ENCODE measurements at regions not wholly inside any gene's neighbourhood (a gene's known extent, or its start where the extent isn't known, plus 50 kb on each side); places are given as distances from the start of the nearest gene placed in this dataset.

GRCh38 chr7:81590131-81590530, 179.7 kb downstream of the HGF start:
- no peak for DNase-seq (ENCODE audit: low spot score)
- H4K8ac ChIP-seq (ENCODE audit: low read depth, low read length): no peak overlapping the region
- H3K27ac ChIP-seq (replicated peaks; ENCODE audit: low read length): no peak overlapping the region
- no peak overlapping the region for H2BK15ac ChIP-seq (ENCODE audit: low read length)
- H3K4me1 ChIP-seq (ENCODE audit: control insufficient read depth in 2 of 2, insufficient read depth in 1 of 2, low read depth in 1 of 2, low read length in 2 of 2): peaks cover 0 to 7% of the 10 kb centered on the region in 2 donors
- no peak overlapping the region for H3K4ac ChIP-seq (ENCODE audit: low read length)
- peaks cover 0 to 4% of the 10 kb centered on the region in 2 donors for H3K9me3 ChIP-seq (replicated peaks in 1 of 2; ENCODE audit: control insufficient read depth in 2 of 2, insufficient read depth in 1 of 2, low read depth in 1 of 2, low read length in 2 of 2)
- H3K18ac ChIP-seq (ENCODE audit: low read length): no peak overlapping the region
- no peak overlapping the region for H3K4me3 ChIP-seq (ENCODE audit: low read length in 2 of 2)
- H3K14ac ChIP-seq (ENCODE audit: low read length): no peak overlapping the region
- no peak overlapping the region for H3K9ac ChIP-seq (ENCODE audit: low read depth, low read length, poor library complexity)
- no peak overlapping the region for H4K91ac ChIP-seq (ENCODE audit: low read depth, low read length, poor library complexity)
- peak overlapping the region; percentile 42 for H2AFZ ChIP-seq (ENCODE audit: low read length)
- no peak overlapping the region for H2BK12ac ChIP-seq (ENCODE audit: low read length)
- H2BK120ac ChIP-seq (ENCODE audit: low read depth, low read length): no peak overlapping the region
- WGBS, 2 donors (ENCODE audit: extremely low coverage in 2 of 2, insufficient read length in 2 of 2, insufficient replicate concordance in 1 of 2): no CpG with 5 or more reads among the region's 5 CpGs
- no peaks in the 10 kb centered on the region for H3K79me1 ChIP-seq (ENCODE audit: low read depth, low read length)
- H3K4me2 ChIP-seq (ENCODE audit: insufficient read depth, low read length, poor library complexity, severe bottlenecking): no peak overlapping the region
- H3K23ac ChIP-seq (ENCODE audit: low read depth, low read length, poor library complexity): no peak overlapping the region
- H3K36me3 ChIP-seq (replicated peaks in 1 of 2; ENCODE audit: control insufficient read depth in 2 of 2, insufficient read depth in 2 of 2, low read length in 2 of 2): no peaks in the 10 kb centered on the region
- no peak overlapping the region for H2BK5ac ChIP-seq (ENCODE audit: low read length)
- H3K27me3 ChIP-seq (ENCODE audit: control insufficient read depth in 3 of 3, insufficient read depth in 3 of 3, low read depth in 1 of 3, low read length in 3 of 3): no peaks in the 10 kb centered on the region
- H2AK5ac ChIP-seq (ENCODE audit: low read depth, low read length): no peak overlapping the region

- Histone ChIP-seq H3K18ac (ENCODE audit: low read length) (no peak overlapping the region), H3K23ac (ENCODE audit: low read depth, low read length, poor library complexity) (no peak overlapping the region), H3K36me3 (replicated peaks in 1 of 2; ENCODE audit: control insufficient read depth in 2 of 2, insufficient read depth in 2 of 2, low read length in 2 of 2) (no peaks in the 10 kb centered on the region), H2BK12ac (ENCODE audit: low read length) (no peak overlapping the region), H2AK5ac (ENCODE audit: low read depth, low read length) (no peak overlapping the region), H3K4ac (ENCODE audit: low read length) (no peak overlapping the region), H3K9me3 (replicated peaks in 1 of 2; ENCODE audit: control insufficient read depth in 2 of 2, insufficient read depth in 1 of 2, low read depth in 1 of 2, low read length in 2 of 2) (no peaks in the 10 kb centered on the region), H2AFZ (ENCODE audit: low read length) (no peak overlapping the region), H3K14ac (ENCODE audit: low read length) (no peak overlapping the region), H3K4me3 (ENCODE audit: low read length in 2 of 2) (no peak overlapping the region), H3K79me1 (ENCODE audit: low read depth, low read length) (no peaks in the 10 kb centered on the region), H3K27me3 (ENCODE audit: control insufficient read depth in 3 of 3, insufficient read depth in 3 of 3, low read depth in 1 of 3, low read length in 3 of 3) (no peaks in the 10 kb centered on the region), H4K8ac (ENCODE audit: low read depth, low read length) (no peak overlapping the region), H3K27ac (replicated peaks; ENCODE audit: low read length) (no peak overlapping the region), H3K4me1 (ENCODE audit: control insufficient read depth in 2 of 2, insufficient read depth in 1 of 2, low read depth in 1 of 2, low read length in 2 of 2) (no peaks in the 10 kb centered on the region), H2BK120ac (ENCODE audit: low read depth, low read length) (no peak overlapping the region), H4K91ac (ENCODE audit: low read depth, low read length, poor library complexity) (no peak overlapping the region), H3K9ac (ENCODE audit: low read depth, low read length, poor library complexity) (no peak overlapping the region), H2BK15ac (ENCODE audit: low read length) (no peak overlapping the region), H2BK5ac (ENCODE audit: low read length) (no peak overlapping the region), H3K4me2 (ENCODE audit: insufficient read depth, low read length, poor library complexity, severe bottlenecking) (no peak overlapping the region)
- no peak for DNase-seq (ENCODE audit: low spot score)
- no CpG with 5 or more reads among the region's 4 CpGs for WGBS, 2 donors (ENCODE audit: extremely low coverage in 2 of 2, insufficient read length in 2 of 2, insufficient replicate concordance in 1 of 2)
Observed at GRCh38 chr7:81584667-81585066, 185.2 kb downstream of the HGF start.

GRCh38 chr7:81583882-81584533, 185.8 kb downstream of the HGF start:
- no peak overlapping the region for H3K4me3 ChIP-seq (ENCODE audit: low read length in 2 of 2)
- no peaks in the 10 kb centered on the region for H3K79me1 ChIP-seq (ENCODE audit: low read depth, low read length)
- no peaks in the 10 kb centered on the region for H3K27me3 ChIP-seq (ENCODE audit: control insufficient read depth in 3 of 3, insufficient read depth in 3 of 3, low read depth in 1 of 3, low read length in 3 of 3)
- no peak overlapping the region for H3K14ac ChIP-seq (ENCODE audit: low read length)
- no peaks in the 10 kb centered on the region for H3K36me3 ChIP-seq (replicated peaks in 1 of 2; ENCODE audit: control insufficient read depth in 2 of 2, insufficient read depth in 2 of 2, low read length in 2 of 2)
- no peak overlapping the region for H3K4me2 ChIP-seq (ENCODE audit: insufficient read depth, low read length, poor library complexity, severe bottlenecking)
- no peak overlapping the region for H2BK5ac ChIP-seq (ENCODE audit: low read length)
- no peaks in the 10 kb centered on the region for H3K4me1 ChIP-seq (ENCODE audit: control insufficient read depth in 2 of 2, insufficient read depth in 1 of 2, low read depth in 1 of 2, low read length in 2 of 2)
- H2AFZ ChIP-seq (ENCODE audit: low read length): no peak overlapping the region
- no peak overlapping the region for H2BK12ac ChIP-seq (ENCODE audit: low read length)
- H2BK120ac ChIP-seq (ENCODE audit: low read depth, low read length): no peak overlapping the region
- DNase-seq (ENCODE audit: low spot score): no peak
- H4K91ac ChIP-seq (ENCODE audit: low read depth, low read length, poor library complexity): no peak overlapping the region
- H3K9me3 ChIP-seq (replicated peaks in 1 of 2; ENCODE audit: control insufficient read depth in 2 of 2, insufficient read depth in 1 of 2, low read depth in 1 of 2, low read length in 2 of 2): no peaks in the 10 kb centered on the region
- no CpG with 5 or more reads among the region's 2 CpGs for WGBS, 2 donors (ENCODE audit: extremely low coverage in 2 of 2, insufficient read length in 2 of 2, insufficient replicate concordance in 1 of 2)
- no peak overlapping the region for H4K8ac ChIP-seq (ENCODE audit: low read depth, low read length)
- no peak overlapping the region for H2AK5ac ChIP-seq (ENCODE audit: low read depth, low read length)
- H3K27ac ChIP-seq (replicated peaks; ENCODE audit: low read length): no peak overlapping the region
- H3K4ac ChIP-seq (ENCODE audit: low read length): no peak overlapping the region
- H2BK15ac ChIP-seq (ENCODE audit: low read length): no peak overlapping the region
- no peak overlapping the region for H3K18ac ChIP-seq (ENCODE audit: low read length)
- H3K9ac ChIP-seq (ENCODE audit: low read depth, low read length, poor library complexity): no peak overlapping the region
- H3K23ac ChIP-seq (ENCODE audit: low read depth, low read length, poor library complexity): no peak overlapping the region

- Histone ChIP-seq H3K23ac (ENCODE audit: low read depth, low read length, poor library complexity) (no peak overlapping the region), H3K4me1 (ENCODE audit: control insufficient read depth in 2 of 2, insufficient read depth in 1 of 2, low read depth in 1 of 2, low read length in 2 of 2) (no peaks in the 10 kb centered on the region), H3K14ac (ENCODE audit: low read length) (no peak overlapping the region), H3K36me3 (replicated peaks in 1 of 2; ENCODE audit: control insufficient read depth in 2 of 2, insufficient read depth in 2 of 2, low read length in 2 of 2) (no peaks in the 10 kb centered on the region), H3K4me2 (ENCODE audit: insufficient read depth, low read length, poor library complexity, severe bottlenecking) (no peak overlapping the region), H3K27ac (replicated peaks; ENCODE audit: low read length) (no peak overlapping the region), H2BK120ac (ENCODE audit: low read depth, low read length) (no peak overlapping the region), H4K8ac (ENCODE audit: low read depth, low read length) (no peak overlapping the region), H3K18ac (ENCODE audit: low read length) (no peak overlapping the region), H3K9ac (ENCODE audit: low read depth, low read length, poor library complexity) (no peak overlapping the region), H3K79me1 (ENCODE audit: low read depth, low read length) (no peaks in the 10 kb centered on the region), H2BK12ac (ENCODE audit: low read length) (no peak overlapping the region), H3K4ac (ENCODE audit: low read length) (no peak overlapping the region), H3K9me3 (replicated peaks in 1 of 2; ENCODE audit: control insufficient read depth in 2 of 2, insufficient read depth in 1 of 2, low read depth in 1 of 2, low read length in 2 of 2) (no peaks in the 10 kb centered on the region), H3K27me3 (ENCODE audit: control insufficient read depth in 3 of 3, insufficient read depth in 3 of 3, low read depth in 1 of 3, low read length in 3 of 3) (no peaks in the 10 kb centered on the region), H3K4me3 (ENCODE audit: low read length in 2 of 2) (no peak overlapping the region), H4K91ac (ENCODE audit: low read depth, low read length, poor library complexity) (no peak overlapping the region), H2BK5ac (ENCODE audit: low read length) (no peak overlapping the region), H2AK5ac (ENCODE audit: low read depth, low read length) (no peak overlapping the region), H2AFZ (ENCODE audit: low read length) (peak overlapping the region; percentile 86), H2BK15ac (ENCODE audit: low read length) (no peak overlapping the region)
- no peak for DNase-seq (ENCODE audit: low spot score)
- no CpG with 5 or more reads among the region's 1 CpG for WGBS, 2 donors (ENCODE audit: extremely low coverage in 2 of 2, insufficient read length in 2 of 2, insufficient replicate concordance in 1 of 2)
Observed at GRCh38 chr7:81583090-81583489, 186.8 kb downstream of the HGF start.

Data from neuronal stem cell (in vitro differentiated cells).